ENCODE measurements at regions not wholly inside any gene's neighbourhood (a gene's known extent, or its start where the extent isn't known, plus 50 kb on each side); places are given as distances from the start of the nearest gene placed in this dataset.

GRCh38 chr3:72065872-72066641 lies 281.1 kb upstream of the PROK2 start:
- no TSS peak for BruUV-seq (replicated peaks)

More at GRCh38 chr3:72065872-72066641, 281.1 kb upstream of the PROK2 start:
- Histone ChIP-seq H2BK20ac (ENCODE audit: low read depth, low read length) (no peak overlapping the region), H2AFZ (replicated peaks; ENCODE audit: low read length, poor library complexity) (no peak overlapping the region), H3K4ac (ENCODE audit: low read depth, low read length) (no peak overlapping the region), H3K4me1 (ENCODE audit: control insufficient read depth, insufficient read depth, low read length) (no peaks in the 10 kb centered on the region), H3K9ac (ENCODE audit: low read depth, low read length) (no peak overlapping the region), H3K18ac (ENCODE audit: low read depth, low read length) (no peak overlapping the region), H2BK5ac (ENCODE audit: low read depth, low read length, poor library complexity, severe bottlenecking) (no peak overlapping the region), H4K8ac (ENCODE audit: low read depth in 2 of 2, low read length in 2 of 2) (no peak overlapping the region), H2AK5ac (ENCODE audit: low read depth, low read length) (no peak overlapping the region), H2BK15ac (ENCODE audit: low read depth, low read length) (no peak overlapping the region), H3K9me1 (ENCODE audit: insufficient read depth, low read length) (no peaks in the 10 kb centered on the region), H3K56ac (ENCODE audit: extremely low read depth, insufficient read depth, low read length) (no peak overlapping the region), H3K36me3 (ENCODE audit: control insufficient read depth, insufficient read depth, low read length) (no peaks in the 10 kb centered on the region), H4K91ac (ENCODE audit: insufficient read depth, low read depth, low read length) (no peak overlapping the region), H3K4me3 (ENCODE audit: insufficient read depth, low read depth, low read length) (no peak overlapping the region), H4K5ac (ENCODE audit: low read depth, low read length) (no peak overlapping the region), H2AK9ac (replicated peaks; ENCODE audit: low read depth, low read length, poor library complexity) (no peak overlapping the region), H4K20me1 (ENCODE audit: insufficient read depth, low read length) (no peaks in the 10 kb centered on the region), H3K23ac (ENCODE audit: low read depth, low read length) (no peak overlapping the region), H3K14ac (replicated peaks; ENCODE audit: low read depth, low read length) (no peak overlapping the region), H3K27me3 (ENCODE audit: control insufficient read depth, insufficient read depth, low read length) (peaks cover 1% of the 10 kb centered on the region; the same call in 1 of the 2 replicates), H3K4me2 (ENCODE audit: low read depth, low read length) (no peak overlapping the region), H3K27ac (ENCODE audit: insufficient read depth, low read length) (no peak overlapping the region), H3K79me1 (ENCODE audit: low read depth in 1 of 2, low read length in 2 of 2) (no peaks in the 10 kb centered on the region), H2BK120ac (ENCODE audit: low read depth, low read length) (no peak overlapping the region), H3K9me3 (ENCODE audit: control insufficient read depth, insufficient read depth, low read length) (no peaks in the 10 kb centered on the region)
- CTCF ChIA-PET, result no interaction called here
- intact Hi-C loops (cut with micrococcal nuclease) (no loop called here), in situ Hi-C loops (cut with MboI; ENCODE audit: low sequenced_read_pairs) (no loop called here), dilution Hi-C loops (cut with HindIII; ENCODE audit: low sequenced_read_pairs, unreplicated experiment) (no loop called here)
- POLR2A ChIA-PET (ENCODE audit: unreplicated experiment), result no interaction called here
- ATAC-seq (ENCODE audit: low read depth) (no peak), DNase-seq (no peak)
- 12% methylated on average over 3 of the region's 5 CpGs; no CpG with 5 or more reads in 1 of the 2 experiments for WGBS, 2 experiments (ENCODE audit: extremely low coverage in 2 of 2, insufficient read length in 1 of 2)
- TF ChIP-seq RCOR1 (IDR thresholded peaks at IDR 0.05; ENCODE audit: insufficient replicate concordance, low read length) (no peak), NFE2L2 (IDR thresholded peaks at IDR 0.05; ENCODE audit: low read depth, low read length) (no peak), RAD21 (IDR thresholded peaks at IDR 0.05; ENCODE audit: low read length) (no peak), MXI1 (IDR thresholded peaks at IDR 0.05; ENCODE audit: borderline replicate concordance, low read depth, low read length) (no peak), FOS (IDR thresholded peaks at IDR 0.05; ENCODE audit: low read depth, low read length) (no peak)

Data from IMR-90 (cell line).